WTC11 (cell line): ENCODE measurements at regions not wholly inside any gene's neighbourhood (a gene's known extent, or its start where the extent isn't known, plus 50 kb on each side); places are given as distances from the start of the nearest gene placed in this dataset.

ENCODE experiments used
- ATAC-seq: fragments of 200-7000 bp; cut with Tn5 transposase; 2 replicates; pipeline ENCODE4 v1.10.0; 2021; ENCODE audit warnings: mild to moderate bottlenecking, moderate library complexity
- CTCF ChIA-PET: fragments of 300-600 bp; sonication (Branson Sonifier 250); formaldehyde crosslinking; loops from one replicate; lab custom pipeline; 2021; ENCODE audit warnings: antibody characterized with exemption; lab: Charles Lee
- POLR2A ChIA-PET: fragments of 350-600 bp; sonication (Branson Sonifier 250); formaldehyde crosslinking; loops from one replicate; lab custom pipeline; 2021; ENCODE audit warnings: antibody characterized with exemption; lab: Charles Lee
- DNase-seq: peaks from one replicate; pipeline ENCODE4 v3.0.0; 2021; ENCODE audit warnings: low spot score
- H3K27ac Mint-ChIP-seq: 2 replicates; pipeline ENCODE4 v1.8.0; 2021; ENCODE audit warnings: mixed read lengths
- H3K27me3 Mint-ChIP-seq: 2 replicates; pipeline ENCODE4 v1.8.0; 2021; ENCODE audit warnings: low read depth, mild to moderate bottlenecking, moderate library complexity, mixed read lengths
- H3K36me3 Mint-ChIP-seq: 2 replicates; pipeline ENCODE4 v1.8.0; 2021; ENCODE audit warnings: mixed read lengths
- H3K4me1 Mint-ChIP-seq: 2 replicates; pipeline ENCODE4 v1.8.0; 2022; ENCODE audit warnings: mixed read lengths
- H3K4me3 Mint-ChIP-seq: 2 replicates; pipeline ENCODE4 v1.8.0; 2021; ENCODE audit warnings: mild to moderate bottlenecking, moderate library complexity, mixed read lengths
- H3K9me3 Mint-ChIP-seq: 2 replicates; pipeline ENCODE4 v1.8.0; 2021; ENCODE audit warnings: mixed read lengths
- ATF3 ChIP-seq: sonication (generic); formaldehyde crosslinking; conservative IDR thresholded peaks from 2 replicates; pipeline ENCODE4 v1.8.1; 2022; ENCODE audit warnings: mild to moderate bottlenecking, missing genetic modification reagents
- CBFB ChIP-seq: sonication (generic); formaldehyde crosslinking; IDR thresholded peaks from 2 replicates; pipeline ENCODE4 v1.8.1; 2022; ENCODE audit warnings: mild to moderate bottlenecking, low read depth, missing genetic modification reagents
- E2F5 ChIP-seq: sonication (generic); formaldehyde crosslinking; IDR thresholded peaks from 2 replicates; pipeline ENCODE4 v1.8.1; 2022; ENCODE audit warnings: mild to moderate bottlenecking, moderate library complexity, missing genetic modification reagents
- FOXJ3 ChIP-seq: sonication (generic); formaldehyde crosslinking; IDR thresholded peaks from 2 replicates; pipeline ENCODE4 v1.9.0; 2021; ENCODE audit warnings: missing genetic modification reagents, mild to moderate bottlenecking, borderline replicate concordance
- FOXP1 ChIP-seq: sonication (generic); formaldehyde crosslinking; IDR thresholded peaks from 2 replicates; pipeline ENCODE4 v1.8.0; 2022; ENCODE audit warnings: missing genetic modification reagents, mild to moderate bottlenecking, moderate library complexity, borderline replicate concordance
- FOXP4 ChIP-seq: sonication (generic); formaldehyde crosslinking; IDR thresholded peaks from 2 replicates; pipeline ENCODE4 v1.8.0; 2022; ENCODE audit warnings: mild to moderate bottlenecking, missing genetic modification reagents
- IRF1 ChIP-seq: sonication (generic); formaldehyde crosslinking; IDR thresholded peaks from 2 replicates; pipeline ENCODE4 v1.8.0; 2023; ENCODE audit warnings: missing genetic modification reagents
- MXD4 ChIP-seq: fragments of 250-450 bp; sonication (Bioruptor Pico); IDR thresholded peaks from 2 replicates; pipeline ENCODE4 v1.8.0; 2021; ENCODE audit warnings: mild to moderate bottlenecking, moderate library complexity, borderline replicate concordance
- SMAD3 ChIP-seq: sonication (generic); formaldehyde crosslinking; IDR thresholded peaks from 2 replicates; pipeline ENCODE4 v1.8.0; 2022; ENCODE audit warnings: missing genetic modification reagents, mild to moderate bottlenecking, borderline replicate concordance
- TEAD1 ChIP-seq: sonication (generic); formaldehyde crosslinking; IDR thresholded peaks from 2 replicates; pipeline ENCODE4 v1.8.0; 2022; ENCODE audit warnings: mild to moderate bottlenecking, missing genetic modification reagents
- TEAD4 ChIP-seq: sonication (generic); formaldehyde crosslinking; IDR thresholded peaks from 2 replicates; pipeline ENCODE4 v1.8.0; 2022; ENCODE audit warnings: mild to moderate bottlenecking, missing genetic modification reagents
- TP53 ChIP-seq: sonication (generic); formaldehyde crosslinking; IDR thresholded peaks from 2 replicates; pipeline ENCODE4 v1.8.1; 2023; ENCODE audit warnings: mild to moderate bottlenecking, missing genetic modification reagents
- USF2 ChIP-seq: sonication (generic); formaldehyde crosslinking; IDR thresholded peaks from 2 replicates; pipeline ENCODE4 v1.8.1; 2023; ENCODE audit warnings: mild to moderate bottlenecking, missing genetic modification reagents, moderate library complexity
- ZBTB21 ChIP-seq: sonication (generic); formaldehyde crosslinking; IDR thresholded peaks from 2 replicates; pipeline ENCODE4 v1.8.1; 2023; ENCODE audit warnings: mild to moderate bottlenecking, missing genetic modification reagents, borderline replicate concordance
- ZBTB43 ChIP-seq: sonication (generic); formaldehyde crosslinking; IDR thresholded peaks from 2 replicates; pipeline ENCODE4 v1.8.1; 2023; ENCODE audit warnings: mild to moderate bottlenecking, missing genetic modification reagents
- ZNF138 ChIP-seq: sonication (generic); formaldehyde crosslinking; conservative IDR thresholded peaks from 2 replicates; pipeline ENCODE4 v1.8.1; 2022; ENCODE audit warnings: mild to moderate bottlenecking, moderate library complexity, missing genetic modification reagents
- ZNF396 ChIP-seq: fragments of 250-450 bp; sonication (Bioruptor Pico); IDR thresholded peaks from 2 replicates; pipeline ENCODE4 v1.8.0; 2021; ENCODE audit warnings: mild to moderate bottlenecking, moderate library complexity, borderline replicate concordance
- ZNF416 ChIP-seq: fragments of 250-450 bp; sonication (Bioruptor Pico); IDR thresholded peaks from 2 replicates; pipeline ENCODE4 v1.9.0; 2021; ENCODE audit warnings: mild to moderate bottlenecking, inconsistent platforms

GRCh38 chrX:81729269-81729777, 527.4 kb downstream of the SH3BGRL start:
- ATAC-seq (no peak), DNase-seq (no peak)
- Mint-ChIP-seq H3K27ac (no peak overlapping the region), H3K4me3 (no peak overlapping the region), H3K36me3 (peaks cover 40% of the 10 kb centered on the region), H3K27me3 (peaks cover 2% of the 10 kb centered on the region; the same call in 1 of the 2 replicates), H3K4me1 (no peaks in the 10 kb centered on the region), H3K9me3 (peaks cover 64% of the 10 kb centered on the region)
- TF ChIP-seq FOXP1 (CRISPR knock-in tag) (no peak), ZNF416 (CRISPR knock-in tag) (no peak), ZNF138 (CRISPR knock-in tag) (no peak), USF2 (CRISPR knock-in tag) (no peak), FOXJ3 (CRISPR knock-in tag) (no peak), TEAD4 (CRISPR knock-in tag) (no peak), FOXP4 (CRISPR knock-in tag) (no peak), ZNF396 (CRISPR knock-in tag) (no peak)
- ChIA-PET CTCF (no interaction called here), POLR2A (no interaction called here)

GRCh38 chrX:81779701-81780100, 577.8 kb downstream of the SH3BGRL start:
- Mint-ChIP-seq H3K4me3 (no peak overlapping the region), H3K9me3 (peaks cover 20% of the 10 kb centered on the region), H3K36me3 (peaks cover 10% of the 10 kb centered on the region), H3K27ac (no peak overlapping the region), H3K4me1 (no peaks in the 10 kb centered on the region), H3K27me3 (no peaks in the 10 kb centered on the region)
- ChIA-PET POLR2A (no interaction called here), CTCF (no interaction called here)
- ATAC-seq (no peak), DNase-seq (no peak)
- TF ChIP-seq ZBTB21 (CRISPR knock-in tag) (no peak), FOXP1 (CRISPR knock-in tag) (no peak), TEAD1 (no peak), ATF3 (no peak), ZNF396 (CRISPR knock-in tag) (no peak), CBFB (CRISPR knock-in tag) (no peak), FOXP4 (CRISPR knock-in tag) (no peak), MXD4 (no peak), IRF1 (CRISPR knock-in tag) (no peak), E2F5 (CRISPR knock-in tag) (no peak), ZBTB43 (no peak), TP53 (CRISPR knock-in tag) (no peak), SMAD3 (CRISPR knock-in tag) (no peak)
